Stomach (tissue), 4 donors: ENCODE measurements at regions not wholly inside any gene's neighbourhood (a gene's known extent, or its start where the extent isn't known, plus 50 kb on each side); places are given as distances from the start of the nearest gene placed in this dataset.

ENCODE experiments used
- EP300 ChIP-seq: sonication (generic); formaldehyde crosslinking; IDR thresholded peaks from one replicate; pipeline ENCODE4 v1.6.1; 2017; ENCODE audit warnings: antibody characterized with exemption
- POLR2A ChIP-seq, 4 donors: fragments of 450-650 bp; IDR thresholded peaks; one replicate each; pipeline ENCODE4 v1.6.1; 2016; ENCODE audit warnings: antibody characterized with exemption in 4 of 4, control low read depth in 2 of 4, mild to moderate bottlenecking in 1 of 4, moderate library complexity in 1 of 4
- POLR2AphosphoS5 ChIP-seq, 3 donors: sonication (generic); formaldehyde crosslinking; IDR thresholded peaks; one replicate each; pipeline ENCODE4 v1.6.1; 2016; ENCODE audit warnings: antibody characterized with exemption in 3 of 3
- TF ChIP-seq, protein P1 (sequence below), 7 experiments: fragments of 450-650 bp in 4 of 7; fragments of 200-600 bp in 3 of 7; sonication (generic) in 3 of 7; IDR thresholded peaks; one replicate each; pipeline ENCODE4 v1.5.1; 2016 to 2019; ENCODE audit warnings: antibody characterized with exemption in 7 of 7, control low read depth in 2 of 7, mild to moderate bottlenecking in 1 of 7

- TF ChIP-seq POLR2AphosphoS5 (IDR thresholded peaks at IDR 0.05) (no peak), POLR2A (IDR thresholded peaks at IDR 0.05) (no peak), EP300 (no peak)
- TF ChIP-seq, protein P1, sequence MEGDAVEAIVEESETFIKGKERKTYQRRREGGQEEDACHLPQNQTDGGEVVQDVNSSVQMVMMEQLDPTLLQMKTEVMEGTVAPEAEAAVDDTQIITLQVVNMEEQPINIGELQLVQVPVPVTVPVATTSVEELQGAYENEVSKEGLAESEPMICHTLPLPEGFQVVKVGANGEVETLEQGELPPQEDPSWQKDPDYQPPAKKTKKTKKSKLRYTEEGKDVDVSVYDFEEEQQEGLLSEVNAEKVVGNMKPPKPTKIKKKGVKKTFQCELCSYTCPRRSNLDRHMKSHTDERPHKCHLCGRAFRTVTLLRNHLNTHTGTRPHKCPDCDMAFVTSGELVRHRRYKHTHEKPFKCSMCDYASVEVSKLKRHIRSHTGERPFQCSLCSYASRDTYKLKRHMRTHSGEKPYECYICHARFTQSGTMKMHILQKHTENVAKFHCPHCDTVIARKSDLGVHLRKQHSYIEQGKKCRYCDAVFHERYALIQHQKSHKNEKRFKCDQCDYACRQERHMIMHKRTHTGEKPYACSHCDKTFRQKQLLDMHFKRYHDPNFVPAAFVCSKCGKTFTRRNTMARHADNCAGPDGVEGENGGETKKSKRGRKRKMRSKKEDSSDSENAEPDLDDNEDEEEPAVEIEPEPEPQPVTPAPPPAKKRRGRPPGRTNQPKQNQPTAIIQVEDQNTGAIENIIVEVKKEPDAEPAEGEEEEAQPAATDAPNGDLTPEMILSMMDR (IDR thresholded peaks at IDR 0.05) = no peak
Observed at GRCh38 chr18:60888071-60888624, 445.1 kb upstream of the CDH20 start.
